ENCODE measurements at regions not wholly inside any gene's neighbourhood (a gene's known extent, or its start where the extent isn't known, plus 50 kb on each side); places are given as distances from the start of the nearest gene placed in this dataset.

GRCh38 chr5:158638396-158638795 lies 461.3 kb downstream of the EBF1 start:
- TF ChIP-seq EZH2phosphoT487 (IDR thresholded peaks at IDR 0.05; ENCODE audit: insufficient read depth, low read depth) (no peak), EZH2 (IDR thresholded peaks at IDR 0.05; ENCODE audit: insufficient read depth, poor library complexity, severe bottlenecking) (no peak)

All from GM23248 (cell line).